Mesodermal cell (in vitro differentiated cells): ENCODE measurements at regions not wholly inside any gene's neighbourhood (a gene's known extent, or its start where the extent isn't known, plus 50 kb on each side); places are given as distances from the start of the nearest gene placed in this dataset.
"Not testable (repeated sequence)": the region's sequence is repeated elsewhere in the genome, so short reads cannot be mapped to it uniquely, and the experiment has no call there.

Source experiments
- H3K27ac ChIP-seq: 2 replicates; pipeline ENCODE4 v1.7.0; 2013; ENCODE audit warnings: mild to moderate bottlenecking, low read depth, low read length, moderate library complexity; ENCODE audit not compliant: severe bottlenecking
- H3K36me3 ChIP-seq: 2 replicates; pipeline ENCODE4 v1.7.1; 2013; ENCODE audit warnings: mild to moderate bottlenecking, low read length, moderate library complexity; ENCODE audit not compliant: control insufficient read depth, insufficient read depth
- H3K4me1 ChIP-seq: one replicate; pipeline ENCODE4 v1.7.1; 2013; ENCODE audit warnings: mild to moderate bottlenecking, low read length; ENCODE audit not compliant: insufficient read depth, control insufficient read depth, poor library complexity, severe bottlenecking
- H3K4me3 ChIP-seq: 2 replicates; pipeline ENCODE4 v1.7.0; 2013; ENCODE audit warnings: low read length, control low read depth, mild to moderate bottlenecking; ENCODE audit not compliant: insufficient read depth, poor library complexity, severe bottlenecking; ENCODE audit errors: extremely low read depth
- H3K9me3 ChIP-seq: 2 replicates; pipeline ENCODE4 v1.7.1; 2013; ENCODE audit warnings: mild to moderate bottlenecking, low read length, moderate library complexity; ENCODE audit not compliant: control insufficient read depth
- WGBS, 2 experiments: methylation state at CpG; one replicate each; pipeline ENCODE4 v1.1.5; 2013; ENCODE audit warnings: missing lambda C conversion rate in 2 of 2; ENCODE audit not compliant: insufficient coverage in 2 of 2; 5-methylcytosine and 5-hydroxymethylcytosine counted together

DNA sequence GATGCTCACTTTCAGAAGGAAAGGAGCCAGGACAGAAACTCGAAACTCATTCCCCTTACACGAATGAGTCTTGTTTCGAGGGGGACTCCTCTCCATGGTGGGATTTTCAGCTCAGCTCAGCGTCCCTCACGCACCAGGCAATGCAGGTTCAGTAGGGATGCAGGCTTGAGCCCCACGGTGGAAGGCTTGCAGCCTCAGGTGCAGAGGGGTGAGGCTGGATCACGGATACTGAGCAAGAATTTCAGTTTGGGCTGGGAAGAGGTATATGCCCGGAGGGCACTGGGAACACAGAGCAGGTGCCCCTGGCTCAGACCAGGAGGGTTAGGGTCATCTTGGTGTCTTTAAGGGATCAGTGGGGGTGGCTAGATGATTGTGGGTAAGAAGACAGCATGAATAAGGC is 344.9 kb upstream of the TNRC6C start:
- Histone ChIP-seq H3K4me3 (no peak overlapping the region), H3K27ac (no peak overlapping the region), H3K36me3 (no peaks in the 10 kb centered on the region), H3K9me3 (no peaks in the 10 kb centered on the region), H3K4me1 (peaks cover 10% of the 10 kb centered on the region)
- WGBS, 2 experiments = 89 to 90% methylated on average over 6 to 8 of the region's 8 CpGs

DNA sequence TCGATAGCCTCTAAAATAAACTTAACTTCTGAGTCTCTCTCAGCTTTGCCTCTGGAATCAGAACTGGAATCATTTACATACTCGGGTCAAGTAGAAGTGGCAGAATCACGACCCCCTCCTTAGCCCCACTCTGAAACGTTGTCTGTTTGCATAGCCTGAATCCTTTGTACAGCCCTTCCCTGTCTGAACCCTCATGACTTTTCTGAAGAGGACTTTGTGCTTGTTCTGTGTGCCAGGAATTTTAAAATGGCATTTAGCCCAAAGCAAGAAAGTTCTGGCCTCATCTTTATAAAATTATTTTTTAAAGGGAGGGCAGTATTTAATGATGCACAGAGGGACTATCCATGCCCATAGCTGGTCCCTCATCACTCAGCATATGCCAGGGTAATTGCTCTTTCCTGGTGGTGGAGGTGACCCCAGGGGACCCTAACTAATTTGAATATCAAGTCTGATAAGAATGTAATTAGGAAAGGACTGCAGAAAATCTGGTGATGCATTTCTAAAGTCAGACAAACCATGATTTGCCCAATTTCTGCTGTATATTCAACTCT is 342.7 kb upstream of the TNRC6C start:
- Histone ChIP-seq H3K36me3 (no peaks in the 10 kb centered on the region), H3K4me3 (no peak overlapping the region), H3K4me1 (peaks cover 21% of the 10 kb centered on the region), H3K9me3 (peaks cover 8% of the 10 kb centered on the region), H3K27ac (no peak overlapping the region)
- whole genome bisulfite sequencing, 2 experiments = 73 to 88% methylated on average over 4 of the region's 4 CpGs

DNA sequence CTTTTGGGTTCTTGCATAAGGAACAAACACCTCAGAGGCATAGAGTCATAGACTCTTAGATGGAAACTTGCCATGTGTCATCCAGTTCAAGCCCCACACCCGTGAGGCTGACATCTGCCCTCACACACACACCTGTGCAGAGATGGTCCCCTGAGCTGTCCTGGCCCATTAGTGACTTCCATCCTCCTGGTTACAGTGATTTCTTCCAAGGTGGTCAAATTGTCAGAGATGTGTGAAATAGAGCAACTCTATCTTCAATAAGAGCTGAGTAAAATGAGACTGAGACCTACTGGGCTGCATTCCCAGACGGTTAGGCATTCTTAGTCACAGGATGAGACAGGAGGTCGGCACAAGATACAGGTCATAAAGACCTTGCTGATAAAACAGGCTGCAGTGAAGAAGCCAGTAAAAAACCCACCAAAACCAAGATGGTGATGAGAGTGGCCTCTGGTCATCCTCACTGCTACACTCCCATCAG is 342.2 kb upstream of the TNRC6C start:
- Histone ChIP-seq H3K27ac (no peak overlapping the region), H3K36me3 (no peaks in the 10 kb centered on the region), H3K4me3 (no peak overlapping the region), H3K9me3 (peaks cover 9% of the 10 kb centered on the region), H3K4me1 (peaks cover 21% of the 10 kb centered on the region)
- 61 to 74% methylated on average over 2 to 3 of the region's 3 CpGs for WGBS, 2 experiments

- 96 to 99% methylated on average over 7 to 8 of the region's 8 CpGs for WGBS, 2 experiments
These were observed 341.0 kb upstream of the TNRC6C start for GRCh38 chr17:77617516-77617915.

GRCh38 chr17:77618173-77618572 is 340.3 kb upstream of the TNRC6C start:
- no peak overlapping the region for H3K27ac ChIP-seq
- H3K9me3 ChIP-seq = peaks cover 9% of the 10 kb centered on the region
- WGBS, 2 experiments = 84 to 90% methylated on average over 5 to 7 of the region's 7 CpGs
- no peak overlapping the region for H3K4me3 ChIP-seq
- peaks cover 21% of the 10 kb centered on the region for H3K4me1 ChIP-seq
- H3K36me3 ChIP-seq = no peaks in the 10 kb centered on the region

More at GRCh38 chr17:77617516-77617915, 341.0 kb upstream of the TNRC6C start:
- Histone ChIP-seq H3K27ac (no peak overlapping the region), H3K4me3 (no peak overlapping the region), H3K4me1 (peaks cover 21% of the 10 kb centered on the region), H3K9me3 (peaks cover 9% of the 10 kb centered on the region), H3K36me3 (no peaks in the 10 kb centered on the region)

- Histone ChIP-seq H3K9me3 (peaks cover 9% of the 10 kb centered on the region), H3K27ac (no peak overlapping the region), H3K4me3 (no peak overlapping the region), H3K4me1 (peaks cover 21% of the 10 kb centered on the region), H3K36me3 (no peaks in the 10 kb centered on the region)
- 93 to 94% methylated on average over 11 of the region's 11 CpGs for WGBS, 2 experiments
These were observed 339.8 kb upstream of the TNRC6C start for GRCh38 chr17:77618731-77619130.

- Histone ChIP-seq H3K4me3 (no peak overlapping the region), H3K36me3 (no peaks in the 10 kb centered on the region), H3K27ac (peak overlapping the region; percentile 25), H3K9me3 (peaks cover 9% of the 10 kb centered on the region), H3K4me1 (peaks cover 21% of the 10 kb centered on the region)
- 89 to 91% methylated on average over 3 to 4 of the region's 4 CpGs for WGBS, 2 experiments
These were observed 339.2 kb upstream of the TNRC6C start for GRCh38 chr17:77619326-77619725.

GRCh38 chr17:77619851-77620250 is 338.7 kb upstream of the TNRC6C start:
- peaks cover 9% of the 10 kb centered on the region for H3K9me3 ChIP-seq
- 88 to 90% methylated on average over 2 to 5 of the region's 5 CpGs for WGBS, 2 experiments
- no peak overlapping the region for H3K4me3 ChIP-seq
- peaks cover 21% of the 10 kb centered on the region for H3K4me1 ChIP-seq
- peak overlapping the region; percentile 25 for H3K27ac ChIP-seq
- no peaks in the 10 kb centered on the region for H3K36me3 ChIP-seq

DNA sequence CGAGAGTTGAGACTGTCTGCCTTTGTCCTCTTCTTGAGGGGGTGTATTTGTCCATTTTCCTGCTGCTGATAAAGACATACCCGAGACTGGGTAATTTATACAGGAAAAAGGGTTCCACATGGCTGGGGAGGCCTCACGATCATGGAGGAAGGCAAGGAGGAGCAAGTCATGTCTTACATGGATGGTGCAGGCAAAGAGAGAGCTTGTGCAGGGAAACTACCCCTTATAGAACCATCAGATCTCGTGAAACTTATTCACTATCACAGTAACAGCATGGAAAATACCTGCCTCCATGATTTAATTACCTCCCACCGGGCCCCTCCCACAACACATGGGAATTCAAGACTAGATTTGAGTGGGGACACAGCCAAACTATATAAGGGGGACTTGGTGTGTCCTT is 338.2 kb upstream of the TNRC6C start:
- Histone ChIP-seq H3K36me3 (no peaks in the 10 kb centered on the region), H3K9me3 (peaks cover 9% of the 10 kb centered on the region), H3K4me3 (no peak overlapping the region), H3K4me1 (peaks cover 21% of the 10 kb centered on the region), H3K27ac (peak overlapping the region; percentile 25)
- WGBS, 2 experiments = 75 to 82% methylated on average over 2 to 3 of the region's 5 CpGs

- H3K4me1 ChIP-seq = peaks cover 11% of the 10 kb centered on the region
- H3K36me3 ChIP-seq, H3K27ac ChIP-seq, H3K9me3 ChIP-seq, H3K4me3 ChIP-seq: not testable (repeated sequence)
- 95 to 100% methylated on average over 2 to 4 of the region's 6 CpGs for WGBS, 2 experiments
These were observed 336.4 kb upstream of the TNRC6C start for GRCh38 chr17:77622084-77622483.

GRCh38 chr17:77622647-77623046 is 335.9 kb upstream of the TNRC6C start:
- H3K9me3 ChIP-seq = peaks cover 13% of the 10 kb centered on the region
- H3K4me3 ChIP-seq = no peak overlapping the region
- H3K27ac ChIP-seq = no peak overlapping the region
- WGBS, 2 experiments = 100% methylated on average over 1 of the region's 4 CpGs
- no peaks in the 10 kb centered on the region for H3K36me3 ChIP-seq
- peaks cover 11% of the 10 kb centered on the region for H3K4me1 ChIP-seq
